Adipocyte (in vitro differentiated cells): ENCODE measurements at regions not wholly inside any gene's neighbourhood (a gene's known extent, or its start where the extent isn't known, plus 50 kb on each side); places are given as distances from the start of the nearest gene placed in this dataset.

Experiments
- DNase-seq: peaks from one replicate; pipeline ENCODE4 v3.0.0-alpha.2; 2015; ENCODE audit warnings: low read depth
- H3K27me3 ChIP-seq: replicated peaks from 2 replicates; pipeline ENCODE4 v1.7.0; 2013; ENCODE audit warnings: mild to moderate bottlenecking, low read length, moderate library complexity; ENCODE audit not compliant: control insufficient read depth, insufficient read depth
- H3K36me3 ChIP-seq: 2 replicates; pipeline ENCODE4 v1.7.0; 2013; ENCODE audit warnings: low read length, mild to moderate bottlenecking, moderate library complexity; ENCODE audit not compliant: control insufficient read depth, insufficient read depth, severe bottlenecking
- H3K4me1 ChIP-seq: 2 replicates; pipeline ENCODE4 v1.7.0; 2013; ENCODE audit warnings: mild to moderate bottlenecking, low read length, moderate library complexity; ENCODE audit not compliant: control insufficient read depth, insufficient read depth
- H3K4me3 ChIP-seq: 2 replicates; pipeline ENCODE4 v1.7.0; 2013; ENCODE audit warnings: mild to moderate bottlenecking, low read length, moderate library complexity
- H3K9ac ChIP-seq: 2 replicates; pipeline ENCODE4 v1.7.0; 2013; ENCODE audit warnings: mild to moderate bottlenecking, low read length, moderate library complexity
- H3K9me3 ChIP-seq: 2 replicates; pipeline ENCODE4 v1.7.0; 2013; ENCODE audit warnings: mild to moderate bottlenecking, low read length, moderate library complexity; ENCODE audit not compliant: control insufficient read depth

DNA sequence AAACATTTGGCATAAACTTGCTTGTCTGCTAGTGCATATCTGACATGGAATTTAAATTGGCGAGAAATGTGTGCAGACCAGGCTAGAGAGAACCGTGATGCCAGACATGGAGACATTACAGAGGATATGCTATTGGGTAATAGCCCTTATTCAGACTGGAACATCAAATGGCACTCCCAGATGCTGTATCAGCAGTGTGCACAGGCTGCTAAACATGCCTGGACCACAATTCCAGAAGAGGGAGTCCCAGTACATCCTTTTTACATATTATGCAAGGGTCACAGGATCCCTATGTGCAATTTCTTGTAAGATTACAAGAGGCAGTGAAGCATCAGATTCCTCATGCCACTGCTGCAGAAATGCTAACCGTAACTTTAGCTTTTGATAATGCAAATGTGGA, 354.5 kb upstream of the FOXG1 start:
- Histone ChIP-seq H3K4me3 (no peak overlapping the region), H3K27me3 (no peaks in the 10 kb centered on the region), H3K9me3 (no peaks in the 10 kb centered on the region), H3K9ac (no peak overlapping the region), H3K36me3 (no peaks in the 10 kb centered on the region), H3K4me1 (no peaks in the 10 kb centered on the region)
- DNase-seq: peak; percentile 61

DNA sequence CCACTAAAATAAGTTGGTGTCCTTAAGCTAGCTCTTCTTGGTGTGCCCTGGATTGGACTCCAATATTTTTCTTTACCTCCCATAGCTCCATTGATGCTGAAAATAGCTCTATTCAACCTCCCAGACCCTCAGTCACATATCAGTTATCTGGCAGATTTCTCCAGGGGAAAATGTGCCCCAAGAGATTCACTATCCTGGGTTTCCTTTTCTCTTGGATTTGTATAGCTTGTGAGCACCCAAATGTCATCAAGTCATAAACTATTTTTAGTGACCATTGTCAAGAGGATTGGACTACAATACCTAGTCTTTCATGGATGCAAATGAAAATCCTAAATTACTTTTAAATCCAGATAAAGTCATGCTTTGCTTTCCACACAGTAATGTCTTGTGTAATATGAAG, 339.6 kb upstream of the FOXG1 start:
- no peak overlapping the region for H3K4me3 ChIP-seq
- no peaks in the 10 kb centered on the region for H3K4me1 ChIP-seq
- no peak for DNase-seq
- no peaks in the 10 kb centered on the region for H3K27me3 ChIP-seq
- H3K9me3 ChIP-seq: peaks cover 22% of the 10 kb centered on the region
- no peak overlapping the region for H3K9ac ChIP-seq
- H3K36me3 ChIP-seq: no peaks in the 10 kb centered on the region

DNA sequence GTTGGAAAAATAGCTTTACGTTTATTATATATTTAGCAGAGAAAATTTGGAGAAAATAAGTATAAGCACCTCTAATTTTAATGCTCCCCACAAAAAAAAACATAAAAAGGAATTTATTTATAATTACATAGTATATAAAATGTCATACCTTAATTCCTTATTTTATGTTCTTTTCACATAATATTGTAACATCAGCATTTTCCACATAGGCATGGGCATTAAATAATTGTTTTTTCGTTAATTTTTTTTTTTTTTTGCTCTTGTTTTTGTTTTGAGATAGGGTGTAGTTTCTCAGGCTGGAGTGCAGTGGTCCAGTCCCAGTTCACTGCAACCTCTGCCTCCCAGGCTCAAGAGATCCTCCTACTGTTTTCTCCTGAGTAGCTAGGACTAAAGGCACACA, 329.8 kb upstream of the FOXG1 start:
- H3K9ac ChIP-seq: no peak overlapping the region
- peaks cover 7% of the 10 kb centered on the region for H3K9me3 ChIP-seq
- H3K4me1 ChIP-seq: no peaks in the 10 kb centered on the region
- no peak overlapping the region for H3K4me3 ChIP-seq
- no peak for DNase-seq
- H3K36me3 ChIP-seq: no peaks in the 10 kb centered on the region
- H3K27me3 ChIP-seq: no peaks in the 10 kb centered on the region

DNA sequence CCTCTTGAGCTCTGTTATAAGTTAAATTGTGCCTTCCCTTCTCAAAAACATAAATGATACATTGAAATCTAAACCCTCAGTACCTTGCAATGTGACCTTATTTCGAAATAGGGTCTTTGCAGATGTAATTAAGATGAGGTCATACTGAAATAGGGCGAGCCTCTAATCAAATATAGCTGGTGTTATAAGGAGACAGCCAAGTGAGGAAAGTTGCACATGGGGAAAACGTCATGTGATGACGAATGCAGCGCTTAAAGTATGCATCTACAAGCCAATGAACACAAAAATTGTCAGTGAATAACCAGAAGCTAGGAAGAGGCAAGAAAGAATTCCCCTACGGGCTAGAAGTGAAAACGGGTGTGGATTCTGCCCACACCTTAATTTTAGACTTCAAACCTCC, 305.2 kb upstream of the FOXG1 start:
- no peaks in the 10 kb centered on the region for H3K27me3 ChIP-seq
- no peak overlapping the region for H3K4me3 ChIP-seq
- H3K9ac ChIP-seq: no peak overlapping the region
- peak; percentile 45 for DNase-seq
- no peaks in the 10 kb centered on the region for H3K36me3 ChIP-seq
- H3K4me1 ChIP-seq: no peaks in the 10 kb centered on the region
- peaks cover 7% of the 10 kb centered on the region for H3K9me3 ChIP-seq

DNA sequence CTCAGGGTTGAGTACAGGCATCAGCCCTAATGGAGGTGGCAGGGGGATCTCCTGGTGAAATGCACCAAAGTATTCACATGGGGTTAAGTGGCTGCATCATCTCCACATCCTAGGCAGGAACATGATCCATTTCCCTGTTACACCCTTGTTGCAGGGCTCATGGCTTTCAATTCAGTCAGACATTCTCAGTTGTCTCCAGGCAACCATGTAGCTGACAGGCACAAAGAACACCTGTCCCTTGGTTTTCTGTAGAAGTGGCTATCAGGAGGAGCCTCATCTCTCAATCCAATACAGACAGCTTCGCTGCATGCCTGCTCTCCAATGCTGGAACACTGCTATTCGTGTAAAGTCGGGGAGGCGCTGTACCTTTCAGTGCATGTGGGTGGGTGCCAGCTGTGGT, 299.0 kb upstream of the FOXG1 start:
- Histone ChIP-seq H3K4me3 (no peak overlapping the region), H3K9me3 (peaks cover 7% of the 10 kb centered on the region), H3K36me3 (no peaks in the 10 kb centered on the region), H3K9ac (no peak overlapping the region), H3K27me3 (no peaks in the 10 kb centered on the region), H3K4me1 (no peaks in the 10 kb centered on the region)
- DNase-seq: no peak

DNA sequence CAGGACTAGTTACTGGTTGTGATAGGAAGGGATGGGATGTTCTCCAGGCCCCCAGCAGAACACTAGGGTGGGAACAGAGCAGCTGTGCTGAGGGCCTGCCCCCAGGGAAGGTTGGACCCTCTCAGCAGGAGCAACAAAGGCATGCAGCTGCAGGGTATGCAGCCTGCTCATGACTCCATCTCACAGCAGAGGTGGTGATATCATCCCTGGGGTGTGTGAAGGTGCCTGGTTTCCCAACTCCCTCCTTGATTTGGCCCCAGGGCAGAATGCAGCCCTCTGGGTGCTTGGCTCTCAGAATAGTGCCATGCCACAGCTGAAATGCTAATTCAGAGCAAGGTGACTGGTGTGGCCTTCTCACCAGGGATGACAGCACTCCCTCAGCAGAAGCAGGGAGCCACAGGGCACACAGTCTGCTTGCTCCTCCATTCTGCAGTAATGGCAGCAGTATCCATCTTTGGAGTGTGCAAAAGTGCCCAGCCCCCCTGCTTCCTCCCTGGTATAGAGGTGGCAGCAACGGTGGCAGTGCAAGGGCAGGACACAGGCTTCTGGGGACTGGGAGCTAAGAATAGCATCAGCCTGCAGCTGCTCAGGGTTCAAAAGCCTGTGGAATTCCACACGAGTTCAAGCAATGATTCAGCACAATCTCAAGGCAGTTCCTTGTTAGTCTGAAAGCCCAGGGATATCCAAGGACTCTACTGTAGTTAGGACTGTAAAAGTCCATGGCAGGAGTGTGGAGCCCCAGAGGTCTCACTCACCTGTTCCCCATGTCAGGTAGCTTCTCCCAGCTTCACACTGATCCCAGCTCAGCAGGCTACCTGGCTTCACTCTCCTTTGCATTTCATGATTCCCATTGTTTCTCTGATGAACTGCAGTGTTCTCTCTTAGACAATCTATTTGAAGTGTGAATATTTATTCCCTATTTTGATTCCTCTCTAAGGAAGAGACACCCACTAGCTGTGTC, 298.1 kb upstream of the FOXG1 start:
- Histone ChIP-seq H3K9me3 (peaks cover 7% of the 10 kb centered on the region), H3K4me3 (no peak overlapping the region), H3K4me1 (no peaks in the 10 kb centered on the region), H3K9ac (no peak overlapping the region), H3K36me3 (no peaks in the 10 kb centered on the region), H3K27me3 (no peaks in the 10 kb centered on the region)
- DNase-seq: no peak

DNA sequence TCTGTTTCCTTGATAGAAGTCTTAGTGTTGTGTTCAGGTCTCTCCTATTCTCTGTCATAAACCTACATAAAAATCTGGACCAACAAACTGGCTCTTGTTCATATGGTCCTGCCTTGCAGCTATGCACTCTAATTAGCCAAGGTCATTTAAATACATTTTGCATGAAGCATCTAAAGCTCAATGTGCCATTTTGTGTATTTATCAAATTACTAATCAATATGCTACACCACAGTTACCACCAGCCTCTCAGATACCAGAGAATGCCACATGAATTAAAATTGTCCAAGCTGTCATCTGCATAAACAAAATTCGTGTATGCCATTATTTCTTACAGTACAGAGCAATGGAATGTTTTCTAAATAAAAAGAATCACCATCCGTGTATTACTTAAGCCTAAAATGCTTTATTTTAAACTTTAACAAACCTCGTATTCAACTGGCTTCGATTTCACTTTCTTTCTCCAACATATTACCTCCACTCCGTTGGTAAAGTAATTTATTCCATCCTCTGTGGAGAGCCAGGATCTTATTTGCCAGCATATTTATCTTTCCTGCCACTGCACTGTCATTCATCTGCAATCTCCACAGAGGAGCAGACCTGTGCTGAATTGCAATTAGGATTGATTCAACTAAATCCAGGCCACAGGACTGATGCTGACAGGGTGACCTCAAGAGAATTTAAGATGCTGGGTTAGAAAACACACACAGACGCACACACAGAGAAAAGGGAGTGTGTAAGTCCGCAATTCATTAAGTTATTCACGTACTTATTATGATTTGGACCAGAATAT, 284.1 kb upstream of the FOXG1 start:
- DNase-seq: no peak
- Histone ChIP-seq H3K9ac (no peak overlapping the region), H3K4me1 (no peaks in the 10 kb centered on the region), H3K9me3 (no peaks in the 10 kb centered on the region), H3K27me3 (no peaks in the 10 kb centered on the region), H3K36me3 (no peaks in the 10 kb centered on the region), H3K4me3 (no peak overlapping the region)

DNA sequence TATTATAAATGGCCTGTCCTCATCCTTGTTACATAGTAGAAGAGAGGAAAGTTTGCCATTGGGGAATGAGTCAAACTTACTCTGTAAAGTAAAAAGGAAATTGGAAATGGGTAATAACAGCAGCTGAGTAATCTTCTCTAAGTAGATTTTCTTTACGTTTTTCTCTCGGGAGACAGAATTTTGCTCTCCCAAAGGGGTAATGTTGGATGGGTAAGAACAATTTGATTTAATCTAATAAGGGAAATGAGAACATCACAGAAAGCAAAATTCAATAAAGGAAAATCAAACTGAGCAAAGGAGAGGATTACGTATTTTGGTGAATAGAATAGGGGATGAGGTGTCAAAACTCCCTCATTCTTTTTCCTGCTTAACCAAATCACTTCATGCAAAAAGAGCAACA, 283.1 kb upstream of the FOXG1 start:
- Histone ChIP-seq H3K9me3 (no peaks in the 10 kb centered on the region), H3K36me3 (no peaks in the 10 kb centered on the region), H3K27me3 (no peaks in the 10 kb centered on the region), H3K4me3 (no peak overlapping the region), H3K9ac (no peak overlapping the region), H3K4me1 (no peaks in the 10 kb centered on the region)
- no peak for DNase-seq

DNA sequence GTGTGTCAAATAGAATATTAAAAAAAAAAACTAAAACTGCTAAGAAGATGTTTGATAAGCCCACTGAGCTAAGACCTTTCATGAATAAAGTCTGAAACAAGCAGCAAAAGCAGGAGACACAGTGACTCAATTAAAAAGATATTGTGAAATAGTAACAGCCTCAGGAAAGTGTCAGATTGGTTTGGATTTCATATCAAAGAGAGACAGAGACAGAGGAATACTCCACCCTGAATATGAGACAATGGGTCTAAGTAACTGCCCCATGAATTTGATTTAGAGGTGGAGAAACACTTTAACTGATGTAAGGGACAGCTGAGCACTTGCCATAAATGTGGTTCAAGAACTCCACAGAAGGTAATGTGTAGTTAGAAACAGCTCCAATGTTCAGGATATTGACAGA, 277.9 kb upstream of the FOXG1 start:
- no peak overlapping the region for H3K4me3 ChIP-seq
- no peaks in the 10 kb centered on the region for H3K27me3 ChIP-seq
- no peaks in the 10 kb centered on the region for H3K9me3 ChIP-seq
- H3K9ac ChIP-seq: no peak overlapping the region
- no peaks in the 10 kb centered on the region for H3K4me1 ChIP-seq
- peak; percentile 4 for DNase-seq
- no peaks in the 10 kb centered on the region for H3K36me3 ChIP-seq

DNA sequence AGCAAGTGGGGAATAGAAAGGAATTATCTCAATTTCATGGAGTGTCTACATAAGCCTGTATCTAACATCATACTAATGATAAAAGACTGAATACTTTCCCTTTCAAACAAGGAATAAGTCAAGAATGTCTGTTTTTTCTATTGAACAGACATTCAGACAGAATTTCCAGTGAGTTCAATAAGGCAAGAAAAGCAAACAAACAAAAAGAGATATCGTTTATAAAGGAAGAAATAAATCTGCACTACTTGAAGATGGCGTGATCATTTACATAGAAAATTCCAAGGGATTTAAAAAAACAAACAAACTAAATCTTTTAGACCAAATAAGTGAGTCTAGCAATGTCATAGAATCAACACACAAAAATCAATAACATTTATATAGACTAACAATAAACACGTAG, 273.1 kb upstream of the FOXG1 start:
- Histone ChIP-seq H3K9ac (no peak overlapping the region), H3K4me1 (no peaks in the 10 kb centered on the region), H3K9me3 (no peaks in the 10 kb centered on the region), H3K27me3 (no peaks in the 10 kb centered on the region), H3K36me3 (no peaks in the 10 kb centered on the region), H3K4me3 (no peak overlapping the region)
- DNase-seq: peak; percentile 10

DNA sequence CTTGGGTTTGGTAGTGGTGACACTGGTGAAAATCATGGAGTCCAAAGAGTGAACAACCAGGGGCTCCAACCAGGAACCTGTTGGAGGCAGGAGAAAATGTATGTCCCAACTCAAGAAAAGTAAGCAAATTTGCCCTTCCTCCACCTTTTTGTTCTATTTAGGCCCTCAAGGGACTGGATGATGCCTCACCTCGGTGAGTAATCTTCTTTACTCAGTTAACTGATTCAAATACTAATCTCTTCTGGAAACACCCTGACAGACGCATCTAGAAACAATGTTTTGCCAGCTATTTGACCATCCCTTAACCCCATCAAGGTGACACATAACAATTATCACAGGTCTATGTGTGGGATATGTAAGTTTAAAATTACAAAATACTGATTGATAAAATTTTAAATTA, 272.4 kb upstream of the FOXG1 start:
- no peaks in the 10 kb centered on the region for H3K9me3 ChIP-seq
- DNase-seq: no peak
- no peaks in the 10 kb centered on the region for H3K36me3 ChIP-seq
- no peak overlapping the region for H3K9ac ChIP-seq
- H3K4me1 ChIP-seq: no peaks in the 10 kb centered on the region
- no peaks in the 10 kb centered on the region for H3K27me3 ChIP-seq
- no peak overlapping the region for H3K4me3 ChIP-seq
